GM19240 (cell line): ENCODE measurements at regions not wholly inside any gene's neighbourhood (a gene's known extent, or its start where the extent isn't known, plus 50 kb on each side); places are given as distances from the start of the nearest gene placed in this dataset.
"Not testable (repeated sequence)": the region's sequence is repeated elsewhere in the genome, so short reads cannot be mapped to it uniquely, and the experiment has no call there.

Source experiments
- DNase-seq: peaks from one replicate; pipeline ENCODE4 v3.0.0; 2011; ENCODE audit warnings: low spot score; ENCODE audit not compliant: insufficient read length

- DNase-seq = no peak
Observed at GRCh38 chr4:24369507-24370029, 214.8 kb downstream of the DHX15 start.

GRCh38 chr4:24368801-24369200 lies 215.6 kb downstream of the DHX15 start:
- no peak for DNase-seq

- DNase-seq = no peak
Observed at GRCh38 chr4:24364852-24365251, 219.5 kb downstream of the DHX15 start.

- no peak for DNase-seq
Observed at GRCh38 chr4:24364249-24364648, 220.1 kb downstream of the DHX15 start.

- DNase-seq = no peak
Observed at GRCh38 chr4:24363751-24364150, 220.6 kb downstream of the DHX15 start.

GRCh38 chr4:24352112-24352511 lies 232.2 kb downstream of the DHX15 start:
- DNase-seq = no peak

- not testable (repeated sequence) for DNase-seq
Observed at GRCh38 chr4:24349168-24349996, 235.0 kb downstream of the DHX15 start.

GRCh38 chr4:24339260-24339659 lies 245.1 kb downstream of the DHX15 start:
- DNase-seq = no peak

- no peak for DNase-seq
Observed at GRCh38 chr4:24337451-24338190, 246.7 kb downstream of the DHX15 start.

- DNase-seq = no peak
Observed at GRCh38 chr4:24335616-24336015, 248.7 kb downstream of the DHX15 start.

GRCh38 chr4:24334906-24335305 lies 249.4 kb downstream of the DHX15 start:
- no peak for DNase-seq

- DNase-seq = no peak
Observed at GRCh38 chr4:24330573-24330972, 253.8 kb downstream of the DHX15 start.

GRCh38 chr4:24330172-24330571 lies 254.2 kb downstream of the DHX15 start:
- no peak for DNase-seq

GRCh38 chr4:24328711-24329110 lies 255.6 kb downstream of the DHX15 start:
- DNase-seq = no peak

GRCh38 chr4:24328310-24328709 lies 256.0 kb downstream of the DHX15 start:
- DNase-seq = no peak

GRCh38 chr4:24322995-24323394 lies 261.4 kb downstream of the DHX15 start:
- no peak for DNase-seq

GRCh38 chr4:24322511-24322910 lies 261.8 kb downstream of the DHX15 start:
- no peak for DNase-seq

GRCh38 chr4:24321616-24322015 lies 262.7 kb downstream of the DHX15 start:
- DNase-seq = no peak

GRCh38 chr4:24321131-24321530 lies 263.2 kb downstream of the DHX15 start:
- no peak for DNase-seq

- no peak for DNase-seq
Observed at GRCh38 chr4:24319387-24319786, 265.0 kb downstream of the DHX15 start.

GRCh38 chr4:24315056-24315455 lies 269.3 kb downstream of the DHX15 start:
- no peak for DNase-seq

- no peak for DNase-seq
Observed at GRCh38 chr4:24312261-24312913, 272.0 kb downstream of the DHX15 start.
